Activated CD8-positive, alpha-beta memory T cell treated with anti-CD3 and anti-CD28 coated beads, Interleukin-2, amount 10 ng/mL, durations not matched to agents 7 days and 5 days (primary cell): ENCODE measurements at regions not wholly inside any gene's neighbourhood (a gene's known extent, or its start where the extent isn't known, plus 50 kb on each side); places are given as distances from the start of the nearest gene placed in this dataset.

Experiments used
- ATAC-seq: fragments of 150-1000 bp; cut with Tn5 transposase; one replicate; pipeline ENCODE4 v1.10.0; 2021; ENCODE audit warnings: moderate library complexity
- CTCF ChIA-PET: fragments of 350-600 bp; sonication (Branson Sonifier 250); formaldehyde crosslinking; loops from one replicate; lab custom pipeline; 2021; ENCODE audit warnings: antibody characterized with exemption; lab: Charles Lee
- DNase-seq: peaks from one replicate; pipeline ENCODE4 v3.0.0-alpha.2; 2020
- H3K27ac Mint-ChIP-seq: one replicate; pipeline ENCODE4 v1.8.0; 2021; ENCODE audit warnings: mild to moderate bottlenecking, mixed read lengths
- H3K27me3 Mint-ChIP-seq: one replicate; pipeline ENCODE4 v1.8.0; 2021; ENCODE audit warnings: mixed read lengths
- H3K36me3 Mint-ChIP-seq: one replicate; pipeline ENCODE4 v1.8.0; 2021; ENCODE audit warnings: mild to moderate bottlenecking, mixed read lengths
- H3K4me1 Mint-ChIP-seq: one replicate; pipeline ENCODE4 v1.8.0; 2021; ENCODE audit warnings: mixed read lengths
- H3K4me3 Mint-ChIP-seq: one replicate; pipeline ENCODE4 v1.8.0; 2021; ENCODE audit warnings: mild to moderate bottlenecking, moderate library complexity, mixed read lengths
- H3K9me3 Mint-ChIP-seq: one replicate; pipeline ENCODE4 v1.8.0; 2022; ENCODE audit warnings: low read depth, mixed read lengths

GRCh38 chr2:13919981-13920382 lies 712.5 kb upstream of the LRATD1 start:
- Mint-ChIP-seq H3K27me3 (no peaks in the 10 kb centered on the region), H3K9me3 (peaks cover 15% of the 10 kb centered on the region), H3K27ac (no peak overlapping the region), H3K4me3 (no peak overlapping the region), H3K36me3 (no peaks in the 10 kb centered on the region), H3K4me1 (no peaks in the 10 kb centered on the region)
- CTCF ChIA-PET, result no interaction called here
- ATAC-seq, result no peak
- no peak for DNase-seq

GRCh38 chr2:13921245-13921644 lies 711.3 kb upstream of the LRATD1 start:
- CTCF ChIA-PET, result no interaction called here

GRCh38 chr2:13923823-13924222 lies 708.7 kb upstream of the LRATD1 start:
- no peak overlapping the region for H3K27ac Mint-ChIP-seq
- CTCF ChIA-PET, result no interaction called here

More at GRCh38 chr2:13921245-13921644, 711.3 kb upstream of the LRATD1 start:
- ATAC-seq, result no peak
- Mint-ChIP-seq H3K27me3 (no peaks in the 10 kb centered on the region), H3K4me3 (no peak overlapping the region), H3K36me3 (no peaks in the 10 kb centered on the region), H3K4me1 (no peaks in the 10 kb centered on the region), H3K27ac (no peak overlapping the region), H3K9me3 (peaks cover 15% of the 10 kb centered on the region)
- DNase-seq, result no peak

GRCh38 chr2:13942111-13942510 lies 690.4 kb upstream of the LRATD1 start:
- Mint-ChIP-seq H3K4me3 (no peak overlapping the region), H3K27me3 (no peaks in the 10 kb centered on the region), H3K27ac (no peak overlapping the region), H3K9me3 (peaks cover 9% of the 10 kb centered on the region), H3K4me1 (no peaks in the 10 kb centered on the region), H3K36me3 (no peaks in the 10 kb centered on the region)
- DNase-seq, result no peak
- CTCF ChIA-PET, result no interaction called here
- ATAC-seq, result no peak

More at GRCh38 chr2:13923823-13924222, 708.7 kb upstream of the LRATD1 start:
- DNase-seq (no peak), ATAC-seq (no peak)
- Mint-ChIP-seq H3K36me3 (no peaks in the 10 kb centered on the region), H3K4me3 (no peak overlapping the region), H3K9me3 (peaks cover 13% of the 10 kb centered on the region), H3K4me1 (no peaks in the 10 kb centered on the region), H3K27me3 (no peaks in the 10 kb centered on the region)

- ATAC-seq (no peak), DNase-seq (no peak)
- H3K27ac Mint-ChIP-seq, result no peak overlapping the region
- peaks cover 8% of the 10 kb centered on the region for H3K9me3 Mint-ChIP-seq
- no peaks in the 10 kb centered on the region for H3K36me3 Mint-ChIP-seq
- no peak overlapping the region for H3K4me3 Mint-ChIP-seq
- H3K4me1 Mint-ChIP-seq, result no peaks in the 10 kb centered on the region
- H3K27me3 Mint-ChIP-seq, result no peaks in the 10 kb centered on the region
- CTCF ChIA-PET, result no interaction called here
These were observed 681.8 kb upstream of the LRATD1 start for GRCh38 chr2:13950761-13951160.

GRCh38 chr2:13968811-13969210 lies 663.7 kb upstream of the LRATD1 start:
- Mint-ChIP-seq H3K4me1 (no peaks in the 10 kb centered on the region), H3K9me3 (peaks cover 2% of the 10 kb centered on the region), H3K36me3 (no peaks in the 10 kb centered on the region), H3K27me3 (no peaks in the 10 kb centered on the region), H3K27ac (no peak overlapping the region), H3K4me3 (no peak overlapping the region)
- CTCF ChIA-PET, result no interaction called here
- ATAC-seq, result no peak
- DNase-seq, result no peak

GRCh38 chr2:13986119-13986720 lies 646.3 kb upstream of the LRATD1 start:
- Mint-ChIP-seq H3K27ac (no peak overlapping the region), H3K4me1 (no peaks in the 10 kb centered on the region), H3K27me3 (no peaks in the 10 kb centered on the region), H3K9me3 (peaks cover 26% of the 10 kb centered on the region), H3K36me3 (no peaks in the 10 kb centered on the region), H3K4me3 (no peak overlapping the region)
- CTCF ChIA-PET, result no interaction called here
- DNase-seq (no peak), ATAC-seq (no peak)

GRCh38 chr2:13996527-13996926 lies 636.0 kb upstream of the LRATD1 start:
- H3K27me3 Mint-ChIP-seq, result no peaks in the 10 kb centered on the region
- H3K9me3 Mint-ChIP-seq, result peaks cover 16% of the 10 kb centered on the region
- ATAC-seq (no peak), DNase-seq (no peak)
- CTCF ChIA-PET, result no interaction called here
- no peaks in the 10 kb centered on the region for H3K4me1 Mint-ChIP-seq
- no peak overlapping the region for H3K27ac Mint-ChIP-seq
- no peak overlapping the region for H3K4me3 Mint-ChIP-seq
- no peaks in the 10 kb centered on the region for H3K36me3 Mint-ChIP-seq

- Mint-ChIP-seq H3K4me1 (no peaks in the 10 kb centered on the region), H3K4me3 (no peak overlapping the region), H3K27me3 (no peaks in the 10 kb centered on the region), H3K27ac (no peak overlapping the region), H3K9me3 (peaks cover 3% of the 10 kb centered on the region), H3K36me3 (no peaks in the 10 kb centered on the region)
- ATAC-seq, result no peak
- CTCF ChIA-PET, result no interaction called here
- DNase-seq, result no peak
These were observed 621.3 kb upstream of the LRATD1 start for GRCh38 chr2:14011190-14011589.

- H3K4me3 Mint-ChIP-seq, result no peak overlapping the region
- H3K27ac Mint-ChIP-seq, result no peak overlapping the region
- no peaks in the 10 kb centered on the region for H3K4me1 Mint-ChIP-seq
- CTCF ChIA-PET, result no interaction called here
- DNase-seq (no peak), ATAC-seq (no peak)
- H3K27me3 Mint-ChIP-seq, result no peaks in the 10 kb centered on the region
- no peaks in the 10 kb centered on the region for H3K36me3 Mint-ChIP-seq
- peaks cover 2% of the 10 kb centered on the region for H3K9me3 Mint-ChIP-seq
These were observed 617.3 kb upstream of the LRATD1 start for GRCh38 chr2:14015113-14015630.

GRCh38 chr2:14016289-14016955 lies 616.1 kb upstream of the LRATD1 start:
- no peak for DNase-seq
- no peak overlapping the region for H3K27ac Mint-ChIP-seq

GRCh38 chr2:14018620-14019019 lies 613.9 kb upstream of the LRATD1 start:
- H3K4me3 Mint-ChIP-seq, result no peak overlapping the region
- ATAC-seq, result no peak
- no peaks in the 10 kb centered on the region for H3K4me1 Mint-ChIP-seq
- peaks cover 2% of the 10 kb centered on the region for H3K9me3 Mint-ChIP-seq
- H3K27me3 Mint-ChIP-seq, result no peaks in the 10 kb centered on the region
- no peaks in the 10 kb centered on the region for H3K36me3 Mint-ChIP-seq
- CTCF ChIA-PET, result no interaction called here
- H3K27ac Mint-ChIP-seq, result no peak overlapping the region
- no peak for DNase-seq

More at GRCh38 chr2:14016289-14016955, 616.1 kb upstream of the LRATD1 start:
- peaks cover 2% of the 10 kb centered on the region for H3K9me3 Mint-ChIP-seq
- no peaks in the 10 kb centered on the region for H3K36me3 Mint-ChIP-seq
- no peaks in the 10 kb centered on the region for H3K4me1 Mint-ChIP-seq
- no peaks in the 10 kb centered on the region for H3K27me3 Mint-ChIP-seq
- CTCF ChIA-PET, result no interaction called here
- no peak for ATAC-seq
- no peak overlapping the region for H3K4me3 Mint-ChIP-seq

- CTCF ChIA-PET, result no interaction called here
- Mint-ChIP-seq H3K4me3 (no peak overlapping the region), H3K9me3 (peaks cover 2% of the 10 kb centered on the region), H3K27ac (no peak overlapping the region), H3K27me3 (no peaks in the 10 kb centered on the region), H3K4me1 (no peaks in the 10 kb centered on the region), H3K36me3 (no peaks in the 10 kb centered on the region)
- no peak for ATAC-seq
- no peak for DNase-seq
These were observed 609.0 kb upstream of the LRATD1 start for GRCh38 chr2:14023558-14023957.

- H3K4me3 Mint-ChIP-seq, result no peak overlapping the region
- H3K36me3 Mint-ChIP-seq, result no peaks in the 10 kb centered on the region
- H3K27me3 Mint-ChIP-seq, result no peaks in the 10 kb centered on the region
- ATAC-seq (no peak), DNase-seq (no peak)
- peaks cover 9% of the 10 kb centered on the region for H3K9me3 Mint-ChIP-seq
- CTCF ChIA-PET, result no interaction called here
- no peaks in the 10 kb centered on the region for H3K4me1 Mint-ChIP-seq
- H3K27ac Mint-ChIP-seq, result no peak overlapping the region
These were observed 593.4 kb upstream of the LRATD1 start for GRCh38 chr2:14039134-14039533.
